CD14-positive monocyte (primary cell): ENCODE measurements at regions not wholly inside any gene's neighbourhood (a gene's known extent, or its start where the extent isn't known, plus 50 kb on each side); places are given as distances from the start of the nearest gene placed in this dataset.

Experiments used
- DNase-seq, 3 donors: peaks; one replicate each; pipeline ENCODE4 v3.0.0-alpha.2; 2011 to 2022
- H2AFZ ChIP-seq: 2 replicates; pipeline ENCODE4 v1.6.0; 2012; ENCODE audit warnings: mild to moderate bottlenecking, low read depth, low read length, inconsistent platforms; ENCODE audit not compliant: insufficient read depth, poor library complexity, severe bottlenecking
- H3K27ac ChIP-seq, 2 donors: 1 replicate in 1 of 2; 2 replicates in 1 of 2; pipeline ENCODE4 v1.5.1; 2012 to 2013; ENCODE audit warnings: low read length in 2 of 2, control low read depth in 1 of 2, inconsistent platforms in 1 of 2, low read depth in 1 of 2, mild to moderate bottlenecking in 1 of 2
- H3K27me3 ChIP-seq, 2 donors: one replicate each; pipeline versions ENCODE4 v1.6.0 to v1.6.1; 2011 to 2013; ENCODE audit warnings: low read length in 2 of 2; ENCODE audit not compliant: control insufficient read depth in 2 of 2, insufficient read depth in 2 of 2
- H3K36me3 ChIP-seq, 2 donors: replicated peaks in 1 of 2; 1 replicate in 1 of 2; 2 replicates in 1 of 2; pipeline versions ENCODE4 v1.5.1 to v1.6.1; 2012 to 2013; ENCODE audit warnings: low read length in 2 of 2, control low read depth in 1 of 2, inconsistent platforms in 1 of 2, mild to moderate bottlenecking in 1 of 2; ENCODE audit not compliant: insufficient read depth in 2 of 2, control insufficient read depth in 1 of 2
- H3K4me1 ChIP-seq, 2 donors: 1 replicate in 1 of 2; 2 replicates in 1 of 2; pipeline versions ENCODE4 v1.5.1 to v1.6.1; 2012 to 2013; ENCODE audit warnings: low read length in 2 of 2, control low read depth in 1 of 2, inconsistent platforms in 1 of 2, mild to moderate bottlenecking in 1 of 2, moderate library complexity in 1 of 2; ENCODE audit not compliant: insufficient read depth in 2 of 2, control insufficient read depth in 1 of 2
- H3K4me2 ChIP-seq: replicated peaks from 2 replicates; pipeline ENCODE3; 2012; ENCODE audit warnings: low read length, moderate library complexity, mild to moderate bottlenecking; ENCODE audit not compliant: poor library complexity, severe bottlenecking; ENCODE audit errors: extremely low read depth
- H3K4me3 ChIP-seq, 3 experiments: fragments of 200-600 bp in 1 of 3; sonication (generic) in 1 of 3; replicated peaks in 1 of 3; 1 replicate in 2 of 3; 2 replicates in 1 of 3; pipeline ENCODE4 v1.5.1; 2011 to 2013; ENCODE audit warnings: low read length in 3 of 3, mild to moderate bottlenecking in 3 of 3, control low read depth in 2 of 3, low read depth in 2 of 3, inconsistent platforms in 1 of 3, moderate library complexity in 1 of 3
- H3K79me2 ChIP-seq: 2 replicates; pipeline ENCODE4 v1.6.0; 2012; ENCODE audit warnings: mild to moderate bottlenecking, control low read depth, inconsistent platforms, low read length, moderate library complexity; ENCODE audit not compliant: insufficient read depth
- H3K9ac ChIP-seq: 2 replicates; pipeline ENCODE4 v1.6.0; 2017; ENCODE audit warnings: low read length, mild to moderate bottlenecking; ENCODE audit not compliant: insufficient read depth, poor library complexity, severe bottlenecking
- H3K9me3 ChIP-seq, 2 donors: replicated peaks in 1 of 2; 1 replicate in 1 of 2; 2 replicates in 1 of 2; pipeline versions ENCODE4 v1.5.1 to v1.6.1; 2012 to 2013; ENCODE audit warnings: low read length in 2 of 2, control low read depth in 1 of 2; ENCODE audit not compliant: control insufficient read depth in 1 of 2, insufficient read depth in 1 of 2
- H4K20me1 ChIP-seq: 2 replicates; pipeline ENCODE4 v1.6.0; 2012; ENCODE audit warnings: mild to moderate bottlenecking, low read length, control low read depth, moderate library complexity; ENCODE audit not compliant: insufficient read depth
- H3K27ac Mint-ChIP-seq, 7 donors: one replicate each; pipeline ENCODE4 v1.8.0; 2020; ENCODE audit warnings: mild to moderate bottlenecking in 7 of 7, mixed read lengths in 7 of 7, moderate library complexity in 6 of 7, inconsistent platforms in 2 of 7
- H3K27me3 Mint-ChIP-seq, 3 donors: one replicate each; pipeline ENCODE4 v1.8.0; 2021 to 2022; ENCODE audit warnings: low read depth in 3 of 3, mild to moderate bottlenecking in 3 of 3, mixed read lengths in 3 of 3, moderate library complexity in 3 of 3, inconsistent platforms in 1 of 3
- H3K36me3 Mint-ChIP-seq, 2 donors: one replicate each; pipeline ENCODE4 v1.8.0; 2020; ENCODE audit warnings: mixed read lengths in 2 of 2, inconsistent platforms in 1 of 2, mild to moderate bottlenecking in 1 of 2
- H3K4me1 Mint-ChIP-seq: one replicate; pipeline ENCODE4 v1.8.0; 2020; ENCODE audit warnings: mild to moderate bottlenecking, mixed read lengths
- H3K4me3 Mint-ChIP-seq, 2 donors: one replicate each; pipeline ENCODE4 v1.8.0; 2020; ENCODE audit warnings: mild to moderate bottlenecking in 2 of 2, mixed read lengths in 2 of 2, moderate library complexity in 1 of 2
- H3K9me3 Mint-ChIP-seq, 7 donors: one replicate each; pipeline ENCODE4 v1.8.0; 2020 to 2022; ENCODE audit warnings: mixed read lengths in 7 of 7, mild to moderate bottlenecking in 6 of 7, moderate library complexity in 6 of 7, inconsistent platforms in 2 of 7
- WGBS: methylation state at CpG from one replicate; pipeline ENCODE4 v1.1.5; 2013; ENCODE audit warnings: missing lambda C conversion rate; ENCODE audit not compliant: insufficient coverage; 5-methylcytosine and 5-hydroxymethylcytosine counted together
- intact Hi-C, 2 donors: fragments of 100-400 bp; cut with micrococcal nuclease; formaldehyde crosslinking; loops; one replicate each; pipeline versions ENCODE4 v1.15.0 to v1.15.1; 2023
- TF ChIP-seq, protein P1 (sequence below): fragments of 200-600 bp; IDR thresholded peaks from one replicate; pipeline ENCODE4 v1.8.0; 2022; ENCODE audit warnings: antibody characterized with exemption, mild to moderate bottlenecking

DNA sequence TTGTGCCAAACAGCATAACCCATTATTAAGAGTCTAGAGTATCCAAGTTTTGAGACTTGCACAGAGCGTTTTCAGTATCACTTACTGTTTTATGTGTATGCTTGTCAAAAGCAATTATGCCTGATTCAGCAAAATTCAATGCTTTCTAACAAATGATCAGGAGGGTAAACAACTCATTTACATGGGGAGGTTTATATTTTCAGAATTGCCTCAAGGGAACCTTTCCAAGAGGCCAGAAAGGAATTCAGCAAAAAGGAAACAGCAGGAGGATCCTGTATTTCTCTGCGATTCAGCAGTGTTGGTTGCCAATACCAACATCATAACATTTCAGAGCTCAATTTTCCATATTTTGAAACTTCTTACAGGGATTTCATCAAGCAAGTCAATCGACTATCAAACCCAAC is 69.3 kb upstream of the DAB2 start:
- peaks cover 6% of the 10 kb centered on the region for H3K4me1 Mint-ChIP-seq
- intact Hi-C loops = no loop called here
- H3K9me3 Mint-ChIP-seq = peaks cover 0 to 16% (median 10%) of the 10 kb centered on the region in 7 donors
- Histone ChIP-seq H3K9ac (no peak overlapping the region), H3K27me3 (no peaks in the 10 kb centered on the region), H3K4me1 (peaks cover 0 to 2% of the 10 kb centered on the region in 2 donors), H4K20me1 (no peaks in the 10 kb centered on the region), H3K27ac (no peak overlapping the region), H3K4me2 (no peak overlapping the region), H3K4me3 (no peak overlapping the region), H3K79me2 (no peaks in the 10 kb centered on the region), H3K9me3 (peaks cover 6 to 8% of the 10 kb centered on the region in 2 donors), H3K36me3 (no peaks in the 10 kb centered on the region), H2AFZ (no peak overlapping the region)
- no peak overlapping the region for H3K4me3 Mint-ChIP-seq
- H3K36me3 Mint-ChIP-seq = no peaks in the 10 kb centered on the region
- TF ChIP-seq, protein P1, sequence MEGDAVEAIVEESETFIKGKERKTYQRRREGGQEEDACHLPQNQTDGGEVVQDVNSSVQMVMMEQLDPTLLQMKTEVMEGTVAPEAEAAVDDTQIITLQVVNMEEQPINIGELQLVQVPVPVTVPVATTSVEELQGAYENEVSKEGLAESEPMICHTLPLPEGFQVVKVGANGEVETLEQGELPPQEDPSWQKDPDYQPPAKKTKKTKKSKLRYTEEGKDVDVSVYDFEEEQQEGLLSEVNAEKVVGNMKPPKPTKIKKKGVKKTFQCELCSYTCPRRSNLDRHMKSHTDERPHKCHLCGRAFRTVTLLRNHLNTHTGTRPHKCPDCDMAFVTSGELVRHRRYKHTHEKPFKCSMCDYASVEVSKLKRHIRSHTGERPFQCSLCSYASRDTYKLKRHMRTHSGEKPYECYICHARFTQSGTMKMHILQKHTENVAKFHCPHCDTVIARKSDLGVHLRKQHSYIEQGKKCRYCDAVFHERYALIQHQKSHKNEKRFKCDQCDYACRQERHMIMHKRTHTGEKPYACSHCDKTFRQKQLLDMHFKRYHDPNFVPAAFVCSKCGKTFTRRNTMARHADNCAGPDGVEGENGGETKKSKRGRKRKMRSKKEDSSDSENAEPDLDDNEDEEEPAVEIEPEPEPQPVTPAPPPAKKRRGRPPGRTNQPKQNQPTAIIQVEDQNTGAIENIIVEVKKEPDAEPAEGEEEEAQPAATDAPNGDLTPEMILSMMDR = no peak
- H3K27me3 Mint-ChIP-seq = peaks cover 0 to 2% (median 1%) of the 10 kb centered on the region in 3 donors
- no peak overlapping the region for H3K27ac Mint-ChIP-seq
- WGBS = 87% methylated on average over 2 of the region's 3 CpGs
- no peak for DNase-seq

DNA sequence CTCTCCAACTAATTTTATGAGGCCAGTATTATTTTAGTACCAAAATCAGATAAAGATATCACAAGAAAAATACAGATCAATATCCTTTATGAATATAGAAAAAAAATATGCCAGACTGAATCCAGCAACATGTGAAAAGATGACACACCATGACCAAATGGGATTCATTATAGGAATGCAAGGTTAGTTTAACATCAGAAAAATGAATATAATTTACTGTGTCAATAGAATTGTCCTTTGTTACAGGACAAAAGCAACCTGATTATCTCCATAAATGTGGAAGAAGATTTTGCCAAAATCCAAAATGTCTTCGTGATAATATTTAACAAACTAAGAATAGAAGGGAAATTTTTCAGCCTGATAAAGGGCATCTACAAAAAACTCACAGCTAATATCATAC is 66.4 kb upstream of the DAB2 start:
- DNase-seq = no peak
- intact Hi-C loops = no loop called here
- Histone ChIP-seq H2AFZ (no peak overlapping the region), H4K20me1 (no peaks in the 10 kb centered on the region), H3K36me3 (no peaks in the 10 kb centered on the region), H3K4me2 (no peak overlapping the region), H3K79me2 (no peaks in the 10 kb centered on the region), H3K27me3 (no peaks in the 10 kb centered on the region), H3K9me3 (peaks cover 6 to 8% of the 10 kb centered on the region in 2 donors), H3K4me3 (no peak overlapping the region), H3K27ac (no peak overlapping the region), H3K4me1 (no peaks in the 10 kb centered on the region), H3K9ac (no peak overlapping the region)
- H3K27me3 Mint-ChIP-seq = peaks cover 0 to 1% (median 0%) of the 10 kb centered on the region in 3 donors
- H3K27ac Mint-ChIP-seq = no peak overlapping the region
- TF ChIP-seq, protein P1 = no peak
- WGBS = no CpG with 5 or more reads among the region's 1 CpG
- no peaks in the 10 kb centered on the region for H3K36me3 Mint-ChIP-seq
- H3K4me3 Mint-ChIP-seq = no peak overlapping the region
- H3K4me1 Mint-ChIP-seq = no peaks in the 10 kb centered on the region
- H3K9me3 Mint-ChIP-seq = peaks cover 0 to 16% (median 10%) of the 10 kb centered on the region in 7 donors
